Activated CD4-positive, alpha-beta T cell treated with anti-CD3 and anti-CD28 coated beads, Interleukin-2, amount 50 U/mL, for 16 hours (primary cell): ENCODE measurements at regions not wholly inside any gene's neighbourhood (a gene's known extent, or its start where the extent isn't known, plus 50 kb on each side); places are given as distances from the start of the nearest gene placed in this dataset.
"Not testable (repeated sequence)": the region's sequence is repeated elsewhere in the genome, so short reads cannot be mapped to it uniquely, and the experiment has no call there.

Experiments
- DNase-seq: peaks from one replicate; pipeline ENCODE4 v3.0.0-alpha.2; 2020

DNA sequence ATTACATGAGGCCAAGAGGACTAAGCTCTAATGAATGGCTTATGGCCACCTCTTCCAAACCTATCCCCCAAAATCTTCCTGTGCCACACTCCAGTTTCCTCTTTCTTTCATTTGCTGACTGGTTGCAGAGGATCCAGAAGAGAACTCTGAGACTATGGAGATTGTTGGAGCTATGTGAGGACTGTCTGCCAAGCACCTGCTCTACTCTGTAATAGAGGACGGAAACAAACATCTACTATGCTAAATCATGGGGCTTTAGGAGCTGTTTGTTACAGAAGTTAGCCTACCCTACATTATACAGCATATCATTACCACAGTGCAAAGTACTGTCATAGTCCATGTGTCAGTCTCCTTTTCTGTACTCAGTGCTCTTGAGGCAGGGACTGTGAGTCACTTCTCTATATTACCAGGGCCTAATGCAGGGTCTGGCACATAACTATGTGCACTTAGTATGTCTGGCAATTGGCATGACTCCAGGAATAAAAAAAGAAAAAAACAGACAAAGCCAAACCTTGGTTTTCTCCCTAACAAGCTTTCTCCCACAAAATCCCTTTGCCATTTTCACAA, 95.1 kb downstream of the RPAP3 start:
- DNase-seq: no peak

DNA sequence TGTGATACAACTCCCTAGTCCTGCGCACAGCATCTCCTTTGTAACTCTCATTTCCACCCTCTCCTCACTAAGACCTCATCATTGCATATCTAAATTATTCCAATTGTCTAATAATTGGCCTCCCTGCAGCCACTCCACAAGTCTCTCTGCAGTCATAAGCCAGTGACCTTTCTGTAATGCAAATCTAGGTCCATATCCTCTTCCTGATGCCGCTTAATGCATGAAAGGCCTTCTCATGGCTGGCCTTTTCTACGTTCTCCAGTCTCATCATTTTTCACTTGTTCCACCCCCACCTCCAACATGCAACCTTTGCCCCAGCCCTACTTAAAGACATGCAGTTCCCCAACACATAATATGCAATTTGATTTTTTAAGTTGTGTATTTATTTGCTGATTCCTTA, 96.0 kb downstream of the RPAP3 start:
- no peak for DNase-seq

DNA sequence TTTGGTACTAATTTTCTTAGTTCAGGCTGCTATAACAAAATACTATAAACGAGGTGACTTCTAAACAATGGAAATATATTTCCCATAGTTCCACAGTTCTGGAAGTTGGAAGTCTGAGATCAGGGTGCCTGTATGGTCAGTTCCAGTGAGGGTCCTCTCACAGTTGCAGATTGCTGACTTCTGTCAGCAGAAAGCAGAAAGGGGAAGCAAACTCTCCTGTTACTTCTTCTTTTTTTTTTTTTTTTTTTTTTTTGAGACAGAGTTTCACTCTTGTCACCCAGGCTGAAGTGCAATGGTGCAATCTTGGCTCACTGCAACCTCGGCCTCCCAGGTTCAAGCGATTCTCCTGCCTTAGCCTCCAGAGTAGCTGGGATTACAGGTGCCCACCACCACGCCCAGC, 97.2 kb downstream of the RPAP3 start:
- not testable (repeated sequence) for DNase-seq

DNA sequence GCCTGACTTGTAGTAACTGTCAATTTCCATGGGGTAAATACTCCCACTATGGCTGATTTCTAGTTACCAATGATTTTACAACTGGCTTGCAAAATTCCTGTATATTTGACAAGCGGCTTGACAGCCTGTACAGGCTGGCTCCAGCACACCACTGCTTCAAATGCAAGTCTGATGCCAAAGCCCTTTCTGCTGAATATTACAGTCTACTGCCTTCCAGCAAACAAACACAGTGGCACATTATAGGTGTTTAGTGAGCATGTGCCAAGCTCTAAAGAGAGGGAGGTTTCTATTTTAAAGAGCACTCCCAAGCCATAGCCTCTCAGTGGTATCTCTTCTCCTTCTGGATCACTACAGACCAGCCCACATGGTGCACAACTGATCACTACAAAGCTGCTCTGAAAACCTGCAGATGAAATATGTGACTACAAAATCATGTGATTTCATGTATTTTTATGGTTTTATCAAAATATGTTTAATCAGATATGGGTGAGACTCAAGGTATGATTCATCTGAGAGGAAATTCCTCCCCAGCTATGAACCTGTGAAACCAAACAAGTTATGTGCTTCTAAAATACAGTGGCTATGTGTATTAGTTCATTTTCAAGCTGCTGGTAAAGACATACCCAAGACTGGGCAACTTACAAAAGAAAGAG, 101.5 kb downstream of the RPAP3 start:
- DNase-seq: no peak

DNA sequence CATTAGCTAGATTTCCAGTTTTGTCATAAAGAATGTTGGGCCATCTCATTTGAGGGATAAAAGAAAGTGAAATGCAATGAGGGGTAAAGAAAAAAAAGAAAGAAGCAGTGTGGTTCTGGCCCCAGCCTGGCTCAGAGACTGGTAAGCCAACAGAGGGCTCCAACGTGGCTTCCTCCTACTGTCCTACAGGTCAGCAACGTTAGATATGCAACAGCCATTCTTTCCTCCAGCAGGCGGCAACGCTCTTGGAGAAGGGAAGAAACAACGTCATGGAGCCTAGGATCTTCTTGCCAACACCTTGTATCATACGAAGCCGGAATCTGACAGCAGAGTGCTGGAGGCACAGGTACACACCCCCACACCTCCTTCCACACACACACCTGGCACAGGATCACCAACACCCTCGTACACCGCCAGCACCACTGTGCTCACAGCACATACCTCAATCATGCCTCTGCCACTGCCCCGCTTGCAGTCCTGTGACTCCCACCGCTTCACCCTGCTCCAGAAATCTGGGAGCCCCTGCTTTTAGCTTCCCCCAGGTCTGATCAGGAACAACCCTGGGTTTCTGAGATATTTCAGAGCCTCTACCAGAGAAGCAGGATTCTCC, 102.8 kb downstream of the RPAP3 start:
- no peak for DNase-seq

DNA sequence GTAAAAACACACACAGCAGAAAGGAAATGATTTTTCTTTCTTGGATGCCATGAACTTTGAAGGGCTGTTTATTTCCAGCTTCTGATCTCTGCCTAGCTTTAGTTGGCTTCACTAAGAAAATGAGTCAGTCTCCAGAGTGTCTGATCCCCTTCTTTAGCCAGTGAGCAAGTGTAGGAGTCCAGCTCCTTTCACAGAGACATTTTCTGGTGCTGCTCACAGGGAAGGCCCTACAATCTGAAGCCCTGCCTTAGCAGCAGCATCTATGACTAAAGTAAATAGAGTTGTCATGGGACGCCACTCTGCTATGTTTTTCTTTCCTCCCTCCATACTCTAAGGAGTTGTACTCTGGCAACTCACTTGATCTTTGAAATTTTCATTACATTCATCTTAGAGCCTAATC, 103.5 kb downstream of the RPAP3 start:
- DNase-seq: no peak

DNA sequence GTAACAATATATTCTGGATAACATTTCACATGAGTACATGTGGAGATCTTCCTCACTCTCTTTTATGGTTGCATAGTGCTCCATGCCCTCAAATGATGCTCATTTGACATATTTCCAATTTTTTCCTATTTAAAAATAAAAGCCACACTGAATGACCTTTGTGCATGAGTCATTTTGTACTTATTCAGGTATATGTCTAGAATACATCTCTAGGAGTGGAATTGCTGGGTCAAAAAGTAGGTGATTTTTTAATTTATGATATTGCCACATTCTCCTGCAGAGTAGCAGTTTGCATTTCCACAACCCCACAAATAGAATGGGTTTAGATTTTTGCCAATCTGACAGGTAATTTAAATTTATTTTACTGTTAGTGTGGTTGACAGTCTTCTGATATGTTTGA, 104.8 kb downstream of the RPAP3 start:
- DNase-seq: no peak

GRCh38 chr12:47591795-47592194, 114.0 kb downstream of the RPAP3 start:
- DNase-seq: no peak

GRCh38 chr12:47591361-47591791, 114.5 kb downstream of the RPAP3 start:
- DNase-seq: no peak

- no peak for DNase-seq
These were observed 115.0 kb downstream of the RPAP3 start for GRCh38 chr12:47590771-47591360.

- DNase-seq: no peak
These were observed 118.7 kb downstream of the RPAP3 start for GRCh38 chr12:47586952-47587669.

DNA sequence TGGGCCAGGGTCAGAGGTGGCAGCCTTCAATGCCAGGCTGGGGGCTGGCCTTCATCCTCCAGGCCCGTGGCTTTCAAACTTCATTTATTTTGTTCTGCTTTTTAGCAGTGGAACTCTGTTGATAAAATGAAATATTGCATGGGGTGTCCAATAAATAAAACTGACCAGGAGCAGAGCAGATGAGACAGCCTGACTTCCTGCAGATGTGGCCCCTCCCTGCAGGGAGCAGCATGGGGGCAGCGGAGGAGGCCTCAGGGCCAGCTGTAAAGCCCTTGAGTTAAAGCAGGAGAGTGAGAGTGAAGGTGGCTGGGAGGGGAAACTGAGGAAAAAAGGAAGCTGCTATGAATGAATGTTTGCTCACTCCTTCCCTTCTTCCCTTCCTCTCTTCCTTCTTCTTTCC, 120.3 kb downstream of the RPAP3 start:
- no peak for DNase-seq

DNA sequence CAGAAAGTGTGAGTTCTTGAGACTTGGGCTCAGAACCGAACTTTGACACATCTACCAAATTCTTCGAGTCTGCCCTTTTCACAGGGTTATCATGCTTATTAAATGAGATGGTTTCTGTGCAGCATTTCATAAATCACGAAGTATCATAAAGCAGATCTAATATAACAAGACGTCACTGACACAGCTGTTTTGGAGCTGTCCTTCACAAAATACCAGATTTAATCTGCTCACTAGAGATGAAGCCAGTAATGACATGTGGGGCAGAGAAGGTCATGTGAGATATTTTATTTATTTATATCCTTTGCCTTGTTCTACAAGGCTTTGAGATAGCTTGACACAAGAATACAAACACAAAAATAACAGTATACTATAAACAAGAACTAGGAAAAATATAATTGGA, 127.0 kb downstream of the RPAP3 start:
- no peak for DNase-seq

GRCh38 chr12:47577206-47577989, 128.4 kb downstream of the RPAP3 start:
- DNase-seq: no peak

GRCh38 chr12:47576289-47576945, 129.4 kb downstream of the RPAP3 start:
- DNase-seq: no peak

DNA sequence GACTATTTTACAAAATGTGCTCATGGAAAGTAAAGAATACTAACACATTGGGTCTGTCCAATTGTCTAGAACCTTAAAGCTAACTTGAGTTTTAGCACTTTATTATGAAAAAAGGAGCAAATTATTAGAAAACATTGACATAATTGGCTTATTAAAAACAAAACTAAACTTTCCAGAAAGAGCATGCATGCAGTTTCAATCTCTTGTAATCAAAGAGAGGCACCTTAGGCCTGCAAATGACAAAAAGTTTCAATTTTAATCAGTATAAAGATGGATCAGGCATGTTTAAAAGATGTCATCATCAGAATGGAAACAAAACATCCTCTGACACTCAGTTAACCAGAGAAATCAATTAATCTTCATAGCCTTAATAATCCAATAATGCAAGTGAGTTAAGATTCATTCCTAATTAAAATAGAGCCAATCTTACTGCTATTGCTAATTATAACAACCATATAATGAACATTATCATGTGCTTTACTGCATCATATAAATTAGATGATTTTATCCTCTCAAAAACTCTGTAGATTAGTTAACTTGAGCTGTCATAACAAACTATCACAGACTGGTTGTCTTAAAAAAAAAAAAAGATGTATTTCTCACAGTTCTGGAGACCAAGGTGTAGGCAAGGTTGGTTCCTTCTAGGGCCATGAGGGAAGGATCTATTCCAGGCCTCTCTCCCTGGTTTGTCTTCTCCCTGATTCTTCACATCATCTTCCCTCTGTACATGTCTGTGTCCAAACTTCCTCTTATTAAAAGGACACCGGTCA, 131.4 kb downstream of the RPAP3 start:
- peak; percentile 56 for DNase-seq

GRCh38 chr12:47573146-47573659, 132.6 kb downstream of the RPAP3 start:
- DNase-seq: no peak

- no peak for DNase-seq
These were observed 135.7 kb downstream of the RPAP3 start for GRCh38 chr12:47570151-47570550.

- no peak for DNase-seq
These were observed 143.6 kb downstream of the RPAP3 start for GRCh38 chr12:47562201-47562600.

GRCh38 chr12:47561746-47562145, 144.1 kb downstream of the RPAP3 start:
- DNase-seq: no peak

DNA sequence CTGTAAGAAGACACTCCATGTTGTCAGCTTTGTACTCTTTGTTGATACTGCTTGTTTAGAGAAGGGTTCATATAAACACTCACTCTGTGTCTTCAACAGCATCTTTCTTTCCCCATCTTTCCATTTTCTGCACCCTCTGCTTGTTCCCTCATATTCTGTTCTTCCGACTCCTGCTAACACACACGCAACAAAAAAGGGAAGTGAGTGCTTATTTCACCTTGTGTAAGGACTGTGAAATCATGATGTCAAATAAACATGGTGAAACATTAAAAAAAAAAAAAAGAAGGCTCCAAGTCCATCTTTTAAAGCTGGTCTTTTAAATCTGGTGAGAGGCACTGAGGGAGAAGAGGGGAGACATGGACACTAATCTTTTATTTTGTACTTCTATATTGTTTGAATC, 145.4 kb downstream of the RPAP3 start:
- no peak for DNase-seq
